IMR-90 (cell line): ENCODE measurements at regions not wholly inside any gene's neighbourhood (a gene's known extent, or its start where the extent isn't known, plus 50 kb on each side); places are given as distances from the start of the nearest gene placed in this dataset.

Experiments
- ATAC-seq: fragments of 200-7000 bp; cut with Tn5 transposase; 2 replicates; pipeline ENCODE4 v1.9.1; 2020; ENCODE audit warnings: low read depth, mild to moderate bottlenecking, moderate library complexity
- BruUV-seq: library from RNA; stranded (reverse); fragments of 400-500 nt; replicated peaks from 2 replicates; lab custom pipeline; 2021; lab: Mats Ljungman, UMichigan
- CTCF ChIA-PET: fragments of 300-600 bp; formaldehyde crosslinking; extraction: SDS; loops from one replicate; lab custom pipeline; 2021; ENCODE audit warnings: antibody characterized with exemption; lab: Yijun Ruan, JAX
- POLR2A ChIA-PET: fragments of 300-600 bp; sonication (Branson Sonifier 250); formaldehyde crosslinking; loops from one replicate; lab custom pipeline; 2022; ENCODE audit warnings: antibody characterized with exemption; ENCODE audit not compliant: unreplicated experiment; lab: Charles Lee
- DNase-seq: peaks from one replicate; pipeline ENCODE4 v3.0.0; 2013
- H2AFZ ChIP-seq: replicated peaks from 2 replicates; pipeline ENCODE3; 2013; ENCODE audit warnings: low read length, mild to moderate bottlenecking; ENCODE audit not compliant: poor library complexity
- H2AK5ac ChIP-seq: 2 replicates; pipeline ENCODE4 v1.6.1; 2013; ENCODE audit warnings: low read depth, low read length, inconsistent platforms
- H2AK9ac ChIP-seq: replicated peaks from 2 replicates; pipeline ENCODE3; 2013; ENCODE audit warnings: mild to moderate bottlenecking, low read depth, low read length, moderate library complexity; ENCODE audit not compliant: poor library complexity
- H2BK120ac ChIP-seq: 2 replicates; pipeline ENCODE4 v1.6.1; 2013; ENCODE audit warnings: low read depth, low read length, inconsistent platforms
- H2BK15ac ChIP-seq: 3 replicates; pipeline ENCODE4 v1.6.1; 2013; ENCODE audit warnings: low read depth, low read length, inconsistent platforms
- H2BK20ac ChIP-seq: 2 replicates; pipeline ENCODE4 v1.6.1; 2013; ENCODE audit warnings: low read depth, mild to moderate bottlenecking, inconsistent platforms, low read length, moderate library complexity
- H2BK5ac ChIP-seq: 2 replicates; pipeline ENCODE4 v1.6.1; 2013; ENCODE audit warnings: mild to moderate bottlenecking, low read depth, low read length, inconsistent platforms; ENCODE audit not compliant: poor library complexity, severe bottlenecking
- H3K14ac ChIP-seq: replicated peaks from 2 replicates; pipeline ENCODE4 v1.6.1; 2013; ENCODE audit warnings: low read depth, low read length, inconsistent platforms
- H3K18ac ChIP-seq: 2 replicates; pipeline ENCODE4 v1.6.1; 2013; ENCODE audit warnings: low read depth, low read length, control low read depth
- H3K23ac ChIP-seq: 2 replicates; pipeline ENCODE4 v1.6.1; 2013; ENCODE audit warnings: low read depth, low read length, inconsistent platforms
- H3K27ac ChIP-seq: 2 replicates; pipeline ENCODE4 v1.5.1; 2013; ENCODE audit warnings: mild to moderate bottlenecking, control low read depth, low read length; ENCODE audit not compliant: insufficient read depth
- H3K27me3 ChIP-seq: 2 replicates; pipeline ENCODE4 v1.6.1; 2013; ENCODE audit warnings: low read length; ENCODE audit not compliant: control insufficient read depth, insufficient read depth
- H3K36me3 ChIP-seq: 2 replicates; pipeline ENCODE4 v1.6.1; 2013; ENCODE audit warnings: low read length, mixed read lengths; ENCODE audit not compliant: control insufficient read depth, insufficient read depth
- H3K4ac ChIP-seq: 2 replicates; pipeline ENCODE4 v1.6.1; 2013; ENCODE audit warnings: low read depth, low read length, inconsistent platforms
- H3K4me1 ChIP-seq: 2 replicates; pipeline ENCODE4 v1.6.1; 2013; ENCODE audit warnings: low read length, mixed read lengths; ENCODE audit not compliant: control insufficient read depth, insufficient read depth
- H3K4me2 ChIP-seq: 2 replicates; pipeline ENCODE4 v1.6.1; 2013; ENCODE audit warnings: low read depth, mild to moderate bottlenecking, control low read depth, low read length, moderate library complexity
- H3K4me3 ChIP-seq: 2 replicates; pipeline ENCODE4 v1.5.1; 2013; ENCODE audit warnings: low read depth, mild to moderate bottlenecking, control low read depth, low read length, moderate library complexity; ENCODE audit not compliant: insufficient read depth
- H3K56ac ChIP-seq: 2 replicates; pipeline ENCODE4 v1.6.1; 2013; ENCODE audit warnings: low read length, inconsistent platforms; ENCODE audit not compliant: insufficient read depth; ENCODE audit errors: extremely low read depth
- H3K79me1 ChIP-seq, 2 experiments: 2 replicates each; pipeline ENCODE4 v1.6.1; 2013; ENCODE audit warnings: low read length in 2 of 2, inconsistent platforms in 1 of 2, low read depth in 1 of 2
- H3K9ac ChIP-seq: 2 replicates; pipeline ENCODE4 v1.6.1; 2013; ENCODE audit warnings: low read depth, low read length, control low read depth
- H3K9me1 ChIP-seq: 2 replicates; pipeline ENCODE4 v1.6.1; 2013; ENCODE audit warnings: low read length, inconsistent platforms; ENCODE audit not compliant: insufficient read depth
- H3K9me3 ChIP-seq: 2 replicates; pipeline ENCODE4 v1.6.1; 2013; ENCODE audit warnings: low read length; ENCODE audit not compliant: control insufficient read depth, insufficient read depth
- H4K20me1 ChIP-seq: 2 replicates; pipeline ENCODE4 v1.6.1; 2013; ENCODE audit warnings: low read length, inconsistent platforms; ENCODE audit not compliant: insufficient read depth
- H4K5ac ChIP-seq: 2 replicates; pipeline ENCODE4 v1.6.1; 2013; ENCODE audit warnings: mild to moderate bottlenecking, low read depth, low read length, control low read depth
- H4K8ac ChIP-seq, 2 experiments: 2 replicates each; pipeline ENCODE4 v1.6.1; 2013; ENCODE audit warnings: low read depth in 2 of 2, low read length in 2 of 2, control low read depth in 1 of 2, inconsistent platforms in 1 of 2
- H4K91ac ChIP-seq: 2 replicates; pipeline ENCODE4 v1.6.1; 2013; ENCODE audit warnings: low read depth, low read length, inconsistent platforms; ENCODE audit not compliant: insufficient read depth
- BHLHE40 ChIP-seq: fragments of 150-350 bp; IDR thresholded peaks from 2 replicates; pipeline ENCODE4 v1.6.1; 2016; ENCODE audit warnings: mild to moderate bottlenecking, low read depth, low read length
- CEBPB ChIP-seq: IDR thresholded peaks from 2 replicates; pipeline ENCODE4 v1.6.1; 2012; ENCODE audit warnings: low read depth, low read length, improper control_type of control experiment
- WGBS, 2 experiments: methylation state at CpG; one replicate each; pipeline versions ENCODE4 v1.1.5 to v1.1.7; 2013; ENCODE audit warnings: missing lambda C conversion rate in 2 of 2; ENCODE audit not compliant: insufficient read length in 1 of 2; ENCODE audit errors: extremely low coverage in 2 of 2; 5-methylcytosine and 5-hydroxymethylcytosine counted together
- dilution Hi-C: fragments of 300-500 bp; cut with HindIII; formaldehyde crosslinking; loops from one replicate; pipeline ENCODE4 v1.14.3; 2018; ENCODE audit warnings: low sequenced_read_pairs; ENCODE audit not compliant: unreplicated experiment
- in situ Hi-C: fragments of 300-500 bp; cut with MboI; formaldehyde crosslinking; loops from 3 replicates; pipeline ENCODE4 v1.14.3; 2019; ENCODE audit warnings: low sequenced_read_pairs, inconsistent platforms, mixed read lengths
- intact Hi-C: fragments of 100-400 bp; cut with micrococcal nuclease; formaldehyde crosslinking; loops from 2 replicates; pipeline ENCODE4 v1.10.0; 2022

- intact Hi-C loops (no loop called here), dilution Hi-C loops (no loop called here), in situ Hi-C loops (no loop called here)
- H3K4me1 ChIP-seq = no peaks in the 10 kb centered on the region
- no peak overlapping the region for H2AK5ac ChIP-seq
- no peak overlapping the region for H3K27ac ChIP-seq
- no peak overlapping the region for H2BK15ac ChIP-seq
- no peak overlapping the region for H2BK5ac ChIP-seq
- no peak overlapping the region for H3K23ac ChIP-seq
- no peaks in the 10 kb centered on the region for H3K79me1 ChIP-seq
- no peak overlapping the region for H3K4ac ChIP-seq
- ATAC-seq (no peak), DNase-seq (no peak)
- H2AK9ac ChIP-seq = no peak overlapping the region
- no peak overlapping the region for H3K9ac ChIP-seq
- H3K9me3 ChIP-seq = no peaks in the 10 kb centered on the region
- no peak overlapping the region for H2BK120ac ChIP-seq
- no peak overlapping the region for H2AFZ ChIP-seq
- H3K36me3 ChIP-seq = no peaks in the 10 kb centered on the region
- H4K8ac ChIP-seq = no peak overlapping the region
- H4K5ac ChIP-seq = no peak overlapping the region
- no peak overlapping the region for H3K14ac ChIP-seq
- H3K9me1 ChIP-seq = no peaks in the 10 kb centered on the region
- H3K4me2 ChIP-seq = no peak overlapping the region
- H2BK20ac ChIP-seq = no peak overlapping the region
- H4K20me1 ChIP-seq = no peaks in the 10 kb centered on the region
- H3K56ac ChIP-seq = no peak overlapping the region
- H3K18ac ChIP-seq = no peak overlapping the region
- no peak overlapping the region for H4K91ac ChIP-seq
- no peak overlapping the region for H3K4me3 ChIP-seq
- TF ChIP-seq CEBPB = no peak
- TF ChIP-seq BHLHE40 = no peak
- BruUV-seq = no TSS peak
- peaks cover 14% of the 10 kb centered on the region for H3K27me3 ChIP-seq
- WGBS, 2 experiments = no CpG with 5 or more reads among the region's 6 CpGs
- ChIA-PET POLR2A (no interaction called here), CTCF (no interaction called here)
Observed at GRCh38 chr6:6982663-6983062, 125.1 kb upstream of the RREB1 start.
